Suppressor macrophage treated with lipopolysaccharide for 1 hour (primary cell): ENCODE measurements at regions not wholly inside any gene's neighbourhood (a gene's known extent, or its start where the extent isn't known, plus 50 kb on each side); places are given as distances from the start of the nearest gene placed in this dataset.

Experiments used
- DNase-seq, 3 donors: peaks; one replicate each; pipeline ENCODE4 v3.0.0-alpha.2; 2020 to 2022

- DNase-seq = no peak
These were observed 108.2 kb upstream of the NAV3 start for GRCh38 chr12:77722536-77722935.

- no peak for DNase-seq
These were observed 110.4 kb upstream of the NAV3 start for GRCh38 chr12:77720258-77720657.

- DNase-seq = no peak
These were observed 120.5 kb upstream of the NAV3 start for GRCh38 chr12:77710209-77710608.

GRCh38 chr12:77697126-77697525 is 133.6 kb upstream of the NAV3 start:
- no peak for DNase-seq

GRCh38 chr12:77696183-77696582 is 134.5 kb upstream of the NAV3 start:
- DNase-seq = no peak

GRCh38 chr12:77689510-77690086 is 141.1 kb upstream of the NAV3 start:
- DNase-seq = no peak

- no peak for DNase-seq
These were observed 143.4 kb upstream of the NAV3 start for GRCh38 chr12:77687321-77687720.

- DNase-seq = no peak
These were observed 143.9 kb upstream of the NAV3 start for GRCh38 chr12:77686760-77687159.

GRCh38 chr12:77685901-77686300 is 144.8 kb upstream of the NAV3 start:
- DNase-seq = no peak

GRCh38 chr12:77685112-77685511 is 145.6 kb upstream of the NAV3 start:
- peak; percentile 10 to 39 (median 17) for DNase-seq

GRCh38 chr12:77682488-77682887 is 148.2 kb upstream of the NAV3 start:
- no peak for DNase-seq

GRCh38 chr12:77681726-77682125 is 149.0 kb upstream of the NAV3 start:
- no peak for DNase-seq

- no peak for DNase-seq
These were observed 151.0 kb upstream of the NAV3 start for GRCh38 chr12:77679686-77680085.

GRCh38 chr12:77678621-77679020 is 152.1 kb upstream of the NAV3 start:
- DNase-seq = no peak

- no peak for DNase-seq
These were observed 163.6 kb upstream of the NAV3 start for GRCh38 chr12:77667101-77667500.

GRCh38 chr12:77648716-77649115 is 182.0 kb upstream of the NAV3 start:
- DNase-seq = peak in 1 of 3 donors; percentile 20

GRCh38 chr12:77645966-77646598 is 184.6 kb upstream of the NAV3 start:
- no peak for DNase-seq

GRCh38 chr12:77644915-77645605 is 185.6 kb upstream of the NAV3 start:
- no peak for DNase-seq

- DNase-seq = no peak
These were observed 188.4 kb upstream of the NAV3 start for GRCh38 chr12:77642246-77642645.

- no peak for DNase-seq
These were observed 190.3 kb upstream of the NAV3 start for GRCh38 chr12:77640356-77640755.

GRCh38 chr12:77630790-77631445 is 199.8 kb upstream of the NAV3 start:
- DNase-seq = no peak

GRCh38 chr12:77630344-77630743 is 200.3 kb upstream of the NAV3 start:
- no peak for DNase-seq

GRCh38 chr12:77629141-77629540 is 201.6 kb upstream of the NAV3 start:
- DNase-seq = no peak

- DNase-seq = no peak
These were observed 205.3 kb upstream of the NAV3 start for GRCh38 chr12:77625441-77625840.
